GM23338 (cell line): ENCODE measurements at regions not wholly inside any gene's neighbourhood (a gene's known extent, or its start where the extent isn't known, plus 50 kb on each side); places are given as distances from the start of the nearest gene placed in this dataset.

ENCODE experiments used
- ATAC-seq: fragments of 200-7000 bp; cut with Tn5 transposase; 3 replicates; pipeline ENCODE4 v1.9.1; 2020
- DNase-seq: peaks from one replicate; pipeline ENCODE4 v3.0.0-alpha.2; 2015; ENCODE audit warnings: low spot score
- H2AFZ ChIP-seq: fragments of 200-600 bp; sonication (generic); 2 replicates; pipeline ENCODE4 v1.8.0; 2016; ENCODE audit warnings: antibody characterized with exemption, mild to moderate bottlenecking, moderate library complexity
- H3F3A ChIP-seq: fragments of 200-600 bp; sonication (generic); replicated peaks from 2 replicates; pipeline ENCODE4 v1.8.0; 2017; ENCODE audit warnings: antibody characterized with exemption, mixed run types, low read depth
- H3K27ac ChIP-seq: fragments of 200-600 bp; sonication (generic); 2 replicates; pipeline ENCODE4 v1.6.1; 2016; ENCODE audit warnings: low read depth
- H3K27me3 ChIP-seq: fragments of 200-600 bp; sonication (generic); 2 replicates; pipeline ENCODE4 v1.8.0; 2016; ENCODE audit warnings: mild to moderate bottlenecking, mixed run types, moderate library complexity; ENCODE audit not compliant: insufficient read depth
- H3K36me3 ChIP-seq: fragments of 200-600 bp; sonication (generic); 2 replicates; pipeline ENCODE4 v1.8.0; 2016; ENCODE audit warnings: mild to moderate bottlenecking; ENCODE audit not compliant: insufficient read depth
- H3K4me1 ChIP-seq: fragments of 200-600 bp; sonication (generic); 2 replicates; pipeline ENCODE4 v1.8.0; 2016; ENCODE audit warnings: mild to moderate bottlenecking, moderate library complexity; ENCODE audit not compliant: insufficient read depth
- H3K4me2 ChIP-seq: fragments of 200-600 bp; sonication (generic); 2 replicates; pipeline ENCODE4 v1.7.1; 2017; ENCODE audit warnings: mixed run types
- H3K4me3 ChIP-seq: fragments of 200-600 bp; sonication (generic); 2 replicates; pipeline ENCODE4 v1.6.1; 2016; ENCODE audit warnings: mixed run types
- H3K79me2 ChIP-seq: fragments of 200-600 bp; sonication (generic); replicated peaks from 2 replicates; pipeline ENCODE4 v1.8.0; 2017; ENCODE audit warnings: mild to moderate bottlenecking; ENCODE audit not compliant: insufficient read depth
- H3K9me2 ChIP-seq: fragments of 200-600 bp; sonication (generic); 2 replicates; pipeline ENCODE4 v1.8.0; 2017; ENCODE audit not compliant: insufficient read depth
- H4K20me1 ChIP-seq: fragments of 200-600 bp; sonication (generic); replicated peaks from 2 replicates; pipeline ENCODE4 v1.8.0; 2017; ENCODE audit warnings: mild to moderate bottlenecking; ENCODE audit not compliant: insufficient read depth
- H3K27ac Mint-ChIP-seq: 2 replicates; pipeline ENCODE4 v1.8.0; 2020; ENCODE audit warnings: inconsistent platforms, mild to moderate bottlenecking, moderate library complexity, mixed read lengths
- H3K27me3 Mint-ChIP-seq: 3 replicates; pipeline ENCODE4 v1.8.0; 2022; ENCODE audit warnings: low read depth, mild to moderate bottlenecking, moderate library complexity, mixed read lengths, inconsistent platforms; ENCODE audit not compliant: insufficient read depth, poor library complexity
- H3K36me3 Mint-ChIP-seq: 3 replicates; pipeline ENCODE4 v1.8.0; 2021; ENCODE audit warnings: low read depth, mild to moderate bottlenecking, inconsistent platforms, moderate library complexity, mixed read lengths
- H3K4me1 Mint-ChIP-seq: 3 replicates; pipeline ENCODE4 v1.8.0; 2020; ENCODE audit warnings: mild to moderate bottlenecking, inconsistent platforms, mixed read lengths
- H3K4me3 Mint-ChIP-seq: 3 replicates; pipeline ENCODE4 v1.8.0; 2021; ENCODE audit warnings: moderate library complexity, mild to moderate bottlenecking, inconsistent platforms, mixed read lengths
- H3K9me3 Mint-ChIP-seq: 3 replicates; pipeline ENCODE4 v1.8.0; 2020; ENCODE audit warnings: moderate library complexity, mild to moderate bottlenecking, inconsistent platforms, mixed read lengths
- CREB1 ChIP-seq: fragments of 250-450 bp; sonication (Bioruptor Pico); IDR thresholded peaks from 2 replicates; pipeline ENCODE4 v1.5.0; 2020; ENCODE audit warnings: low read depth, mild to moderate bottlenecking, moderate library complexity
- CTCF ChIP-seq, 2 experiments: fragments of 200-600 bp in 1 of 2; sonication (generic) in 1 of 2; conservative IDR thresholded peaks; 2 replicates each; pipeline versions ENCODE4 v1.5.1 to v1.6.1; 2016 to 2017; ENCODE audit warnings: antibody characterized with exemption in 2 of 2, low read depth in 2 of 2, mild to moderate bottlenecking in 2 of 2, moderate library complexity in 1 of 2
- ETS1 ChIP-seq: IDR thresholded peaks from 2 replicates; pipeline ENCODE4 v1.6.1; 2016; ENCODE audit warnings: antibody characterized with exemption
- EZH2 ChIP-seq: fragments of 200-600 bp; sonication (generic); IDR thresholded peaks from one replicate; pipeline ENCODE4 v1.8.0; 2017; ENCODE audit warnings: antibody characterized with exemption, mild to moderate bottlenecking, low read depth; ENCODE audit not compliant: unreplicated experiment
- EZH2phosphoT487 ChIP-seq: fragments of 200-600 bp; sonication (generic); IDR thresholded peaks from one replicate; pipeline ENCODE4 v1.8.1; 2018; ENCODE audit warnings: antibody characterized with exemption; ENCODE audit not compliant: unreplicated experiment
- JUNB ChIP-seq: IDR thresholded peaks from one replicate; pipeline ENCODE4 v1.6.1; 2016; ENCODE audit warnings: antibody characterized with exemption; ENCODE audit not compliant: unreplicated experiment
- NANOG ChIP-seq: IDR thresholded peaks from 2 replicates; pipeline ENCODE4 v1.6.1; 2016; ENCODE audit warnings: antibody characterized with exemption, borderline replicate concordance
- POLR2AphosphoS5 ChIP-seq: IDR thresholded peaks from 2 replicates; pipeline ENCODE4 v1.6.1; 2016; ENCODE audit warnings: antibody characterized with exemption, low read depth
- REST ChIP-seq: IDR thresholded peaks from one replicate; pipeline ENCODE4 v1.6.1; 2018; ENCODE audit warnings: antibody characterized with exemption; ENCODE audit not compliant: unreplicated experiment
- ZNF114 ChIP-seq: fragments of 250-450 bp; sonication (Bioruptor Pico); IDR thresholded peaks from 2 replicates; pipeline ENCODE4 v1.5.0; 2020; ENCODE audit warnings: mild to moderate bottlenecking, moderate library complexity
- ZNF331 ChIP-seq: fragments of 250-450 bp; sonication (Bioruptor Pico); IDR thresholded peaks from 2 replicates; pipeline ENCODE4 v1.5.0; 2020; ENCODE audit warnings: low read depth, mild to moderate bottlenecking, moderate library complexity
- ZNF462 ChIP-seq: fragments of 250-450 bp; sonication (Bioruptor Pico); IDR thresholded peaks from 2 replicates; pipeline ENCODE4 v1.5.0; 2020; ENCODE audit warnings: mild to moderate bottlenecking, moderate library complexity

GRCh38 chr3:74722211-74722610, 107.8 kb upstream of the CNTN3 start (continued):
- TF ChIP-seq EZH2, result no peak
- no peak for TF ChIP-seq REST

- Histone ChIP-seq H4K20me1 (no peaks in the 10 kb centered on the region), H3K4me1 (no peaks in the 10 kb centered on the region), H2AFZ (no peak overlapping the region), H3K9me2 (no peaks in the 10 kb centered on the region), H3K4me3 (no peak overlapping the region), H3K27me3 (no peaks in the 10 kb centered on the region), H3F3A (no peaks in the 10 kb centered on the region), H3K36me3 (no peaks in the 10 kb centered on the region), H3K4me2 (no peak overlapping the region), H3K27ac (no peak overlapping the region), H3K79me2 (no peaks in the 10 kb centered on the region)
- Mint-ChIP-seq H3K9me3 (peaks cover 9% of the 10 kb centered on the region; the same call in 2 of the 3 replicates), H3K27me3 (no peaks in the 10 kb centered on the region), H3K4me3 (no peak overlapping the region), H3K27ac (no peak overlapping the region), H3K36me3 (peaks cover 6% of the 10 kb centered on the region; the same call in 2 of the 3 replicates), H3K4me1 (no peaks in the 10 kb centered on the region)
- no peak for ATAC-seq
- TF ChIP-seq EZH2phosphoT487, result no peak
- TF ChIP-seq POLR2AphosphoS5, result no peak
- TF ChIP-seq NANOG, result no peak
- TF ChIP-seq ZNF462, result no peak
- TF ChIP-seq CTCF (conservative IDR thresholded peaks at IDR 0.05; ENCODE audit: low read depth in 2 of 2), result no peak
- no peak for TF ChIP-seq ETS1
- TF ChIP-seq ZNF331 (CRISPR knock-in tag), result no peak
- TF ChIP-seq JUNB, result no peak
- no peak for TF ChIP-seq CREB1 (CRISPR knock-in tag)
- no peak for TF ChIP-seq ZNF114 (CRISPR knock-in tag)
- DNase-seq, result no peak
These were observed 99.5 kb upstream of the CNTN3 start for GRCh38 chr3:74713977-74714376.
